Upper lobe of right lung (tissue), 1 donor: ENCODE measurements at regions not wholly inside any gene's neighbourhood (a gene's known extent, or its start where the extent isn't known, plus 50 kb on each side); places are given as distances from the start of the nearest gene placed in this dataset.

ENCODE experiments used
- ATAC-seq: fragments of 200-7000 bp; cut with Tn5 transposase; one replicate; pipeline ENCODE4 v1.9.1; 2020; ENCODE audit warnings: mild to moderate bottlenecking, moderate library complexity
- DNase-seq: peaks from one replicate; pipeline ENCODE4 v3.0.0-alpha.2; 2020
- H3K27ac ChIP-seq: fragments of 200-600 bp; one replicate; pipeline ENCODE4 v1.8.0; 2022
- H3K27me3 ChIP-seq: fragments of 200-600 bp; one replicate; pipeline ENCODE4 v1.8.0; 2022; ENCODE audit warnings: mild to moderate bottlenecking
- H3K36me3 ChIP-seq: fragments of 200-600 bp; one replicate; pipeline ENCODE4 v1.8.0; 2022
- H3K4me1 ChIP-seq: fragments of 200-600 bp; one replicate; pipeline ENCODE4 v1.8.0; 2022
- H3K4me3 ChIP-seq: fragments of 200-600 bp; one replicate; pipeline ENCODE4 v1.8.0; 2022; ENCODE audit warnings: mild to moderate bottlenecking
- H3K9me3 ChIP-seq: fragments of 200-600 bp; one replicate; pipeline ENCODE4 v1.8.0; 2022
- CTCF ChIP-seq: fragments of 200-600 bp; IDR thresholded peaks from one replicate; pipeline ENCODE4 v1.8.0; 2022; ENCODE audit warnings: antibody characterized with exemption
- intact Hi-C: fragments of 100-400 bp; cut with DNase I; formaldehyde crosslinking; loops from one replicate; pipeline ENCODE4 v1.11.0; 2022
- donor health status: DM: no; HTN: yes; CAD: no; lungs with severe emphysema.

- Histone ChIP-seq H3K27me3 (no peaks in the 10 kb centered on the region), H3K36me3 (no peaks in the 10 kb centered on the region), H3K27ac (no peak overlapping the region), H3K4me1 (no peaks in the 10 kb centered on the region), H3K9me3 (no peaks in the 10 kb centered on the region), H3K4me3 (no peak overlapping the region)
- ATAC-seq (no peak), DNase-seq (no peak)
- intact Hi-C loops = no loop called here
- no peak for TF ChIP-seq CTCF
Observed at GRCh38 chr7:35463176-35463700, 209.3 kb upstream of the TBX20 start.

- ATAC-seq = no peak
- H3K9me3 ChIP-seq = no peaks in the 10 kb centered on the region
- no peaks in the 10 kb centered on the region for H3K36me3 ChIP-seq
- no peak overlapping the region for H3K27ac ChIP-seq
- TF ChIP-seq CTCF = no peak
- no peaks in the 10 kb centered on the region for H3K4me1 ChIP-seq
- no peak for DNase-seq
- intact Hi-C loops = no loop called here
- H3K4me3 ChIP-seq = no peak overlapping the region
- H3K27me3 ChIP-seq = peaks cover 13% of the 10 kb centered on the region
Observed at GRCh38 chr7:35454575-35455385, 200.9 kb upstream of the TBX20 start.

GRCh38 chr7:35450456-35451214 lies 196.7 kb upstream of the TBX20 start:
- Histone ChIP-seq H3K4me1 (no peaks in the 10 kb centered on the region), H3K9me3 (no peaks in the 10 kb centered on the region), H3K27ac (no peak overlapping the region), H3K36me3 (no peaks in the 10 kb centered on the region), H3K4me3 (no peak overlapping the region), H3K27me3 (peaks cover 13% of the 10 kb centered on the region)
- intact Hi-C loops = no loop called here
- ATAC-seq = peak; percentile 86
- DNase-seq = no peak
- no peak for TF ChIP-seq CTCF

GRCh38 chr7:35448486-35448885 lies 194.6 kb upstream of the TBX20 start:
- TF ChIP-seq CTCF = no peak
- Histone ChIP-seq H3K27me3 (no peaks in the 10 kb centered on the region), H3K4me3 (no peak overlapping the region), H3K4me1 (no peaks in the 10 kb centered on the region), H3K27ac (no peak overlapping the region), H3K9me3 (no peaks in the 10 kb centered on the region), H3K36me3 (no peaks in the 10 kb centered on the region)
- DNase-seq = no peak
- intact Hi-C loops = no loop called here
- ATAC-seq = no peak

- DNase-seq (no peak), ATAC-seq (no peak)
- no peaks in the 10 kb centered on the region for H3K36me3 ChIP-seq
- H3K4me3 ChIP-seq = no peak overlapping the region
- H3K27me3 ChIP-seq = no peaks in the 10 kb centered on the region
- no peak for TF ChIP-seq CTCF
- no peaks in the 10 kb centered on the region for H3K4me1 ChIP-seq
- intact Hi-C loops = no loop called here
- no peaks in the 10 kb centered on the region for H3K9me3 ChIP-seq
- no peak overlapping the region for H3K27ac ChIP-seq
Observed at GRCh38 chr7:35446091-35446490, 192.2 kb upstream of the TBX20 start.
